Islet of Langerhans (tissue), 1 donor: ENCODE measurements at regions not wholly inside any gene's neighbourhood (a gene's known extent, or its start where the extent isn't known, plus 50 kb on each side); places are given as distances from the start of the nearest gene placed in this dataset.
A peak's percentile ranks its signal among the peaks of the same experiment; 100 is the strongest.

Source experiments
- FAIRE-seq: peaks from one replicate; lab custom pipeline; 2011; peaks lifted over from hg19 to GRCh38; lab: Jason Lieb, UNC

DNA sequence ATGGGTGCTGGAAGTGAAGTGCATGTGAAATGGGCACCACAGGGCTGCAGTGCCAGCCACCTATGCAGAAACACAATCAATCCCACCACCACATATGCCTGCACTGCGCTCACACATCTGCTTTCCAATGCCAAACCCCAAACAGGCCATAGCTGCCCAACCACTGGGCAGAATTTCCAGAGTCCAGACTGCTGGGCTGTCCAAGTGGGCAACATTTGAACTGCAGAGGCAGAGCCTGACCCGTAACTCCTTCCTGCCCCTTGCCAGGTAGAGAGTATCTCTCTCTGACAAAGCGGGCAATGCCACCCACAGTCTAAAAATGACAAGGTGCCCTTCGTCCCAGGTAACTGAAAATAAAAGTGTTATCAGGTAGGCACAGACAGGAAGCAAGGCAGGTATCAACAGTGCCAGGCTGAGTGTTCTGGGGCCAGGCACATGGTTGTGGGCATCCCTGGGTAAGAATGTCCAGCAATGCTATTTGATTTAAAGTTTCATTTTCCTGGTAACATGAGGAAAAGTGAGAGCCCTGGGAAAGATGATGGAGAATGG, 79.5 kb downstream of the FOXA2 start:
- FAIRE-seq: no peak

GRCh38 chr20:22503577-22503976, 80.8 kb downstream of the FOXA2 start:
- FAIRE-seq: no peak

GRCh38 chr20:22502731-22503191, 81.6 kb downstream of the FOXA2 start:
- FAIRE-seq: no peak

GRCh38 chr20:22501566-22502344, 82.6 kb downstream of the FOXA2 start:
- no peak for FAIRE-seq

GRCh38 chr20:22501034-22501433, 83.3 kb downstream of the FOXA2 start:
- no peak for FAIRE-seq

- no peak for FAIRE-seq
These were observed 84.7 kb downstream of the FOXA2 start for GRCh38 chr20:22499515-22500166.

GRCh38 chr20:22496817-22497216, 87.6 kb downstream of the FOXA2 start:
- FAIRE-seq: no peak

DNA sequence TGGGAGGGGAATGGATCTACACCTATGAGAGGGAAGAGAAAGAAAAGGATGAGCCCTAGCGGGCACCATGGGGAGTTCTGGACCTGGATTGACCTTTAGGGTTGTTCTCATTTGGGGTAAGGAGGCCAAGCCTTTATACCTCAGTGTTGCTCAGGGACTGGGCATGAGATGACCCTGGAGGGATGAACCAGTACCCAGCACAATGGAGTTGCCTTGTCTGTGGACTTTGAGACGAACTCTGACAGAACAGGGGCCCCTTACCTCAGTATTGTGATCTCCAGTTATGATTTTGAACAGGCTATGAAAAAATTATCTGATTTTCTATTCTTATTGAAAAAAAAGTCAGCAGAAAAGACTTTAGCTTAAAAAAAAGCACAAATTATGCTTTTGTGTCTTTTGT, 88.6 kb downstream of the FOXA2 start:
- FAIRE-seq: no peak

- no peak for FAIRE-seq
These were observed 89.2 kb downstream of the FOXA2 start for GRCh38 chr20:22495172-22495571.

DNA sequence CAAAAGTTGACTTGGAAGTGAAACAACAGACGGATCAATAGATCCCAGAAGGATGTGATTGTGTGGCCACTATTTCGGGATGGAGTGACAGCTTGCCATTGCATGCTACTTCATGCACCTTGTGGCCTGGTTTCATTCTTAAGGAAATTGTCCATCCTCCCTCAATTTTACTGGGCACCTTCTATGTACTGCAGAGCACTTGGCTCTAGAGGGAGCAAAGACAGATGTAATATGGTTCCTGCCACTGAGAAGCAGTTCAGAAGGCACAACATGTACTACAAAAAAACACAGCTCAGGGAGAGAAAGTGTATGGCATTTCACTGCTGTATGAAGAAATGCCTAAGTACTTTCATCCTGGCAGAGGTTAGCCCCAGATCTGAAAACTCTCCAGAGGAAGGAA, 91.9 kb downstream of the FOXA2 start:
- FAIRE-seq: peak; percentile 43

DNA sequence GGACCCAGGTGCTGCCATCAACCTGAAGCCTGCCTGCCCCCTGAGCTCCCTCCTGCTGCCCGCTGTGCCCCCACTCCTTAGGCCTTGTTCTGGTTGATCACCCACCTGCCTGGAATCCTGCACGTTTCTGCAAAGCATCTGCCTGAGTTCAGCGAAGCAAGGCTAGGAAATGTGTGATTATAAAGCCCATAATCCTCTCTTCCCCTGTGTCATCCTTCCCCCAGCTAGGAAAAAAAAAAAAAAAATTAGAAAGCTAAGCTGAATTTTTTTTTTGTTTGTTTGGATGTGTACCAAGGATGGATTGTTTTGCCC, 93.2 kb downstream of the FOXA2 start:
- FAIRE-seq: no peak

GRCh38 chr20:22490287-22491193, 93.8 kb downstream of the FOXA2 start:
- FAIRE-seq: no peak

DNA sequence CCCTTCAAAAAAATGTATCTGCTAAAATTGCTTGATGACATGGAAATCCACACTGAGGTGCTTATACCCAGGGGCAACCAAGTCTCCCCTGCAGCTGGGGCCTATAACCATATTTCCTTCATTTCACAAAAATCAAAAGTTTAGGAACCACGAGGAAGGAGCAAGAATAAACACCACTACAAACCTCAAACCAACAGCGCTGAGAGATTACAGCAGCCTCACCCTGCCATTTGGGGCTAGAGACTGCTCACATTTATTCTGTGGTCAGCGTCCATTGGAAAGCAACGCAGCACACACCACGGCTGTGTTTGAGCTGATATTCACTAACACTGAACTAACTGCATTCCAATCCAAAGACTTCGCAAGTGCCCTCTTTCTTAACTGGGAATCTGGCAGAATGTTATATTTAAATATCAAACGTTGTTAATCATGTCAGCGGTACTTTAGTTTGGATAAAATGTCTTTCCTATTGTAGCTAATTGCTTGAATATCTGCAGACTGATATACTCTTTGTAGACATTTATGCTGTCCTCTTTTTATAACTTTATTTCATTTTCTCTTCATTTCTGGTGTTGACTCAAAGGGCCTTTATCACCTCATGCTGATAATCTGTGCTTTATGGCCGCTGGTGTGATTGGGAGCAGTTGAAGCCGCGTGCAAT, 94.6 kb downstream of the FOXA2 start:
- FAIRE-seq: peak; percentile 99

- FAIRE-seq: no peak
These were observed 104.0 kb downstream of the FOXA2 start for GRCh38 chr20:22480336-22480735.

GRCh38 chr20:22475662-22476061, 108.7 kb downstream of the FOXA2 start:
- no peak for FAIRE-seq

DNA sequence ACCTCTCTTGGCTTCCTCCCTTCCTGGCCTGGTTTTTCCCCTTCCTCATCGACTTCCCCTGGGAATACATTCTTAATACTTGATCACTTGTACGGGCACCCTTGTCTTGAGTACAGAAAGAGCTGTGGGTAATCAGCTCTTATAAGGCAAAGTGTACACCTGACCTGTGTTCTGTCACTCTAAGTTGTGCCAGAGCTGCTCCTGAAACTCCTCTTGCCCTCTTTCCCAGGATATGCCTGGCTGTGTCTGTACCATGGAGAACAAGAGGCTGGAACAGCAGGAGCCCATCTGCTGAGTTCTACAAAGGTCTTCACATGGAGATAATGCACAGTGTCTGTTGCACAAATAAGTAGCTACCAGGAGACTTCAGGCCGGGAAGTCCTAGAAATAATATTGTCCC, 110.1 kb downstream of the FOXA2 start:
- no peak for FAIRE-seq

- FAIRE-seq: no peak
These were observed 111.1 kb downstream of the FOXA2 start for GRCh38 chr20:22473293-22473692.

- no peak for FAIRE-seq
These were observed 111.8 kb downstream of the FOXA2 start for GRCh38 chr20:22472447-22473100.

DNA sequence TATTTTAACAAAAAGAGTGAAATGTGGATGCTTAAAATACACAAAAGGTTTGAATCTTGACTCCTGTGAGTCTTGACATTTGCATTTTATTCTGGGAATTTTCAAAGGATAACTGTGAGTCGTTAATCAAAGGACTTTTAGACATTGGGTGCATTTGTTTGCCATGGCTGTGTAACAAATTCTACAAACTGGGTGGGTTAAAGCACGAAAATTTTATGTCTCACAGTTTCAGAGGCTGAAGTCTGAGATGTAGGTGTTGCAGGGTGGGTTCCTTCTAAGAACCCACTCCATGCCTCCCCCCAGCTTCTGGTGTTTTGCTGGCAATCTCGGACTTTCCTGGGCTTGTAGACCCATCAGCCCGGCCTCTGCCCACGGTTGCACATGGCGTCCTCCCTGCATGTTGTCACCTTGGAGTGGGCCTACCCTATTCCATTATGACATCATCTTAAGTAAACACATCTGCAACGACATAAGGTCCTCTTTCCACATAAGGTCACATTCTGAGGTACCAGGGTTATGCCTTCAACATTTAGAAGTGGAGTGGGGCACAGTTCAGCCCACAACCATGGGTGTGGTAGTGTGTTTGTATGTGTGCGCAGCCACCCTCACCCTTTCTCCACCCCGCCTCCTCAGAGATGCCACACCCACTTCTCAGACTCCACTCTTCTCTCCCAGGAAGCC, 113.1 kb downstream of the FOXA2 start:
- FAIRE-seq: no peak

GRCh38 chr20:22470620-22471026, 113.7 kb downstream of the FOXA2 start:
- no peak for FAIRE-seq
